ENCODE measurements at regions not wholly inside any gene's neighbourhood (a gene's known extent, or its start where the extent isn't known, plus 50 kb on each side); places are given as distances from the start of the nearest gene placed in this dataset.
"Not testable (repeated sequence)": the region's sequence is repeated elsewhere in the genome, so short reads cannot be mapped to it uniquely, and the experiment has no call there.

GRCh38 chr2:176944998-176945397, 267.6 kb upstream of the HNRNPA3 start:
- DNase-seq = no peak

GRCh38 chr2:176947754-176948153, 264.8 kb upstream of the HNRNPA3 start:
- DNase-seq = no peak

GRCh38 chr2:176951218-176951617, 261.4 kb upstream of the HNRNPA3 start:
- not testable (repeated sequence) for DNase-seq

- DNase-seq = no peak
Observed at GRCh38 chr2:176956791-176957190, 255.8 kb upstream of the HNRNPA3 start.

- no peak for DNase-seq
Observed at GRCh38 chr2:176959614-176960013, 253.0 kb upstream of the HNRNPA3 start.

GRCh38 chr2:176960061-176960460, 252.5 kb upstream of the HNRNPA3 start:
- DNase-seq = no peak

- DNase-seq = no peak
Observed at GRCh38 chr2:176960736-176961520, 251.7 kb upstream of the HNRNPA3 start.

GRCh38 chr2:176961775-176962619, 250.6 kb upstream of the HNRNPA3 start:
- DNase-seq = no peak

GRCh38 chr2:176963568-176964287, 248.9 kb upstream of the HNRNPA3 start:
- DNase-seq = no peak

GRCh38 chr2:176967911-176968450, 244.6 kb upstream of the HNRNPA3 start:
- no peak for DNase-seq

GRCh38 chr2:176969642-176970359, 242.8 kb upstream of the HNRNPA3 start:
- DNase-seq = no peak

- DNase-seq = no peak
Observed at GRCh38 chr2:176976736-176977685, 235.6 kb upstream of the HNRNPA3 start.

- DNase-seq = no peak
Observed at GRCh38 chr2:176978921-176979320, 233.7 kb upstream of the HNRNPA3 start.

GRCh38 chr2:176979981-176980710, 232.4 kb upstream of the HNRNPA3 start:
- no peak for DNase-seq

GRCh38 chr2:176984987-176985386, 227.6 kb upstream of the HNRNPA3 start:
- no peak for DNase-seq

GRCh38 chr2:176985871-176986270, 226.7 kb upstream of the HNRNPA3 start:
- no peak for DNase-seq

GRCh38 chr2:176986487-176986886, 226.1 kb upstream of the HNRNPA3 start:
- DNase-seq = no peak

- no peak for DNase-seq
Observed at GRCh38 chr2:176991411-176991810, 221.2 kb upstream of the HNRNPA3 start.

GRCh38 chr2:176997074-176997791, 215.4 kb upstream of the HNRNPA3 start:
- no peak for DNase-seq

- no peak for DNase-seq
Observed at GRCh38 chr2:176997792-176998169, 214.8 kb upstream of the HNRNPA3 start.

All from activated CD4-positive, alpha-beta T cell treated with anti-CD3 and anti-CD28 coated beads for 4 hours (primary cell).